T-helper 22 cell (primary cell): ENCODE measurements at regions not wholly inside any gene's neighbourhood (a gene's known extent, or its start where the extent isn't known, plus 50 kb on each side); places are given as distances from the start of the nearest gene placed in this dataset.

Experiments used
- DNase-seq: peaks from one replicate; pipeline ENCODE4 v3.0.0-alpha.2; 2020; ENCODE audit warnings: low read depth

DNA sequence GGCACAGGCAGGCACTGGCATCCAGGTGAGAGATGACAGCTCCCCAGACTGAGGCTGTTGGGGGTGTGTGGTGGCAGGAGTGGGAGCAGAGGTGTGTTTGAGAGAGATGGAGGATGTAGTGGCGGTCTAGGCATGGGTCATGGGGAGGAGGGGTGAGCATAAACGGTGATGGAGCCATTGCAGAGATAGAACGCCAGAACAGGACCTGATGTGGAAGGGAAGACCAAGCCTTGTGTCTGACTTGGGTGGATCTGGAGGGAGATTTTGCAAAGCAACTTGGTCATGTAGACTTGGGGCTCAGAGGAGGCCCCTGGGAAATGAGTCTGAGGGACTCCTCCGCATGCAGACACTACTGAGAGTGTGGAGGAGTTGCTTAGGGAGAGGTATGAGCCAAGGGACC, 50.0 kb upstream of the CLDN5 start:
- no peak for DNase-seq

- DNase-seq: no peak
Observed at GRCh38 chr22:19576460-19577421, 52.5 kb upstream of the CLDN5 start.

DNA sequence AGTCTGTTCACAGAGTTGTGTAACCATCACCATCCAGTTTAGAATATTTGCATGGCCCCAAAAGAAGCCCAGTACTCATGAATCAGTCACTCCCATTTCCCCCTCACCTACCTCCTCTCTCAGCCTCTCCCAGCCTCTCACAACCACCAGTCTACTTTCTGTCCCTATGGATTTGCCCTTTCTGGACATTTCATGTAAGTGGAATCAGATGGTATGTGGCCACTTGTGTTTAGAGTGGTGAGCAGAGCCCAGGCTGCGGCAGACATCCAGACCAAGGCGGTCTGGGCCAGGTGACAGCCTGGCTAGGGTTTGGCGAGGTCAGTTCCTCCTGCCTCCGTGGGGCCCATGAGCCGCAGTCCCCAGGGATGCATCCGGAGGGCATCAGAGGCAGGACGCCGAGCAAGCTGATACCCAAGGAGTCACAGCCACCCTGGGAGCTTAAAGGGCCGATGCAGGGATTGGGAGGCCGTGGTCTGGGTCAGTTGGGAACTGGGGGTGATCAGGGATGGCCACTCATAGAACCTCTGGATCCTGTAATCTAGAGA, 53.3 kb upstream of the CLDN5 start:
- no peak for DNase-seq

DNA sequence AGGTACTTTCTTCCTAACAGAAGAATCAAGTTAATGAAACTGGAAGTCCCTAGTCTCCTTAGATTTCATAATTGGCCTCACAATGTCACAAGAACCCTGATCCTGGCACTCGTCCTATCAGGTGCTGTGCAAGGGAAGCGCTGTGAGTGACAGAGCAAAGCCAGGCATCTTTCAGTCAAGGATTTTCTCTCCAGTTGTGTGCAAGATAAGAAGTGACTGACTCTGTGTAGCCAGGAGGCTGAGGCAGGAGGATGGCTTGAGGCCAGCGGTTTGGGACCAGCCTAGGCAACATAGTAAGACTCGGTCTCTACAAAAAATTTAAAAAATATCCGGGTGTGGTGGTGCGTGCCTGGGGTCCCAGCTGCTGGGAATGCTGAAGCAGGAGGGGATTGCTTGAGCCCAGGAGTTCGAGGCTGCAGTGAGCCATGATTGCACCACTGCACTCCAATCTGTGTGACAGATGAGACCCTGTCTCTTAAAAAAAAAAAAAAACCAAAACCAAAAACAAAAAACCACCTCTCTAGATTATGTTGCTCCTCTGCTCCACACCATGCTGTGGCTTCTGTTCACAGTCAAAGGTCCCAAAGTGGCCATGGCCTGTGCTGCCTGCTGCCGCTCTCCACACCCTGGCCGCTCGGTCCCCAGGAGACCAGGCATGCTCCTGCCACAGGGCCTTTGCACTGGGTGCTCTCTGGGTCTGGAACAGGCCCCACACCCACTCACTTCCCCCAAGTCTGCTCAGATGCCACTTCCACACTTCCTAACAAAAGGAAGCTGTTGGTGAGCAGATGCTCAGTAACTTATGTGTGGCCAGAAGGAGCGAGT, 54.2 kb upstream of the CLDN5 start:
- DNase-seq: no peak

DNA sequence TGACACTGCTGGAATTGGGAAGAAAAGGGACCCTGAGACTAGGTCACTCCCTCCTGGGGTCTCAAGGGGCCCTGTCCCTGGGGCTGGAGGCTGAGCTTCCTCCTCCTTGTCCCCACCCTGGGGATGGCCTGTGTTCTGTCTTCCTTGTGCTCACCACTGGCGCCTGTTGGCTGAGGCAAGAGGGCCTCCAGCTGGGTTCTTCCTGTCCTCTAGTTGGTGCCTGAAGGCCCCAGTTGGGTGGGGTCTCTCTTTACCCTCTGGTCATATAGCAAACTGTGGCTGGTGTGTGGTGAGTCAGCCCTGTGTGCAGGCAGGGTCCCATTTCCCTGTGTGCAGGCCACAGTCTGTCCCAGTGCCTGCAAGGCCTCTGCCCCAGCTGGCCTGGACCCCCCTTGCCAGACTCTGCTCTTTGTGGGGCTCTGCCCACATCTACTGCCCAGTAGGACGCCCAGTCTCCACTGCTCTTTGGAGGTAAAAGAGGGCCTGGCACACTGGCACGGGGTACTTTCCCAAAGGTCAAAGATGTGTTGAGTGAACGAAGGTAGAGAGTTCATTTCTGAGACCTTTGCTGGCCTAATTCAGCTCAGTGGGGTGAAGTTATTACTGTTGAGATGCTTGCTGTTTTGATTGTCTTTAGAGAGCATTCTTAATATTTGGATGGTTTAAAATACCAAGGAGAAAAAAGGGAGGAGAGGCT, 55.1 kb upstream of the CLDN5 start:
- DNase-seq: no peak

- no peak for DNase-seq
Observed at GRCh38 chr22:19579880-19580279, 55.7 kb upstream of the CLDN5 start.

- no peak for DNase-seq
Observed at GRCh38 chr22:19580291-19580890, 56.2 kb upstream of the CLDN5 start.

GRCh38 chr22:19582033-19582693, 58.0 kb upstream of the CLDN5 start:
- DNase-seq: no peak

- DNase-seq: no peak
Observed at GRCh38 chr22:19586922-19587684, 62.9 kb upstream of the CLDN5 start.

GRCh38 chr22:19590696-19591095, 66.5 kb upstream of the CLDN5 start:
- DNase-seq: no peak

- DNase-seq: no peak
Observed at GRCh38 chr22:19591568-19591967, 67.4 kb upstream of the CLDN5 start.

DNA sequence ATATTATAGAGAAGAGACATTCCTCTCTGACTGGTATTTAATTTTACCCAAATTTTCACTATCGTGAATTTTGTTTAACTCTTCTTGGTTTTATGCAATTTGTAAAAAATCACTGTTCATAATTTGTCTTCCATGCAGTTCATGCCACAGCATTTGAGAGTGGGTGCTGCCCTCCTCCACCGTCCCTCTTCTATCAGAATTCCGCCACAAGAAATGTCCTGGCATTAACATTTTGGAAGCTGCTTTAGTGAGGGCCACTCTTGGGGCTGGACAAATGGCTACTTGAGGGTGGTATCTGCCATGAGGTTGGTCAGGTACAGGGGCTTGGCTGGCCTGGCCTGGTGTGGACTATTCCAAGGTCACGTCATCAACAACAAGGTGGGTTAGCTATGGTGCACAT, 68.3 kb upstream of the CLDN5 start:
- no peak for DNase-seq

GRCh38 chr22:19593991-19594569, 69.9 kb upstream of the CLDN5 start:
- no peak for DNase-seq

DNA sequence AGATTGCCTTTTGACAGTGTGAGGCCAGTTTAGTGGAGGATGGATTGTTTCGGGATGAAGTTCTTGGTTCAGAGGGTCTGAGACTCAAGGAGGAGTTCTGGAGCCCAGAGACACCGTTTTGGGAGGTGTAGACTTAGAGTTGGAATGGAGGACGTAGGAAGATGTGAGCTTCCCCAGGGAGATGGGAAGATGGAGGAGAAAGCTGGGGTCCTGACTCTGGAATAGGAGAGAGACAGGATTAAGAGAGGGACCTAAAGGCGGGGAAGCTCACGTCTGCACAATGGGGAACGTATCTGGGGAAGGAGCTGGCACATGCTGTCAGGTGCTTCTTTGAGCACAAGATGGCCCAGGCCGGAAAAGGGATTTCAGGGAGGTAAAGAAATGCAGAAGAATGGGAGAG, 71.3 kb upstream of the CLDN5 start:
- no peak for DNase-seq

- DNase-seq: no peak
Observed at GRCh38 chr22:19596680-19597398, 72.6 kb upstream of the CLDN5 start.

DNA sequence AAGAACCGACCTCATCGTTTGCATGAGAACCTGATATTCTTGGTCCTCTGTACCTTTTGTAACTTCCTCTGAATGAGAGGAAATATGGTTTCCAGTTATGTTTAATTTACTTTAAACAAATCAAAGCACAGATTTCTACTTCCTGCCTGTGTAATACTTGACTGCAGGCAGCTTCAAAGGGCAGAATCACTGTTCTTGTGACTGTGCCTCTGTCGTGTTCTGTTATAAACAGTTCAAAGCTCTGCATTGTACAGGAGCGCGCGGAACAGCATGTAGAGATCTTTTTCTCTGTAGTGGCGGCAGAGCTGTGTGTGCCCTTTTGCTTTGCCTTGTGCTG, 73.2 kb upstream of the CLDN5 start:
- DNase-seq: peak; percentile 9

DNA sequence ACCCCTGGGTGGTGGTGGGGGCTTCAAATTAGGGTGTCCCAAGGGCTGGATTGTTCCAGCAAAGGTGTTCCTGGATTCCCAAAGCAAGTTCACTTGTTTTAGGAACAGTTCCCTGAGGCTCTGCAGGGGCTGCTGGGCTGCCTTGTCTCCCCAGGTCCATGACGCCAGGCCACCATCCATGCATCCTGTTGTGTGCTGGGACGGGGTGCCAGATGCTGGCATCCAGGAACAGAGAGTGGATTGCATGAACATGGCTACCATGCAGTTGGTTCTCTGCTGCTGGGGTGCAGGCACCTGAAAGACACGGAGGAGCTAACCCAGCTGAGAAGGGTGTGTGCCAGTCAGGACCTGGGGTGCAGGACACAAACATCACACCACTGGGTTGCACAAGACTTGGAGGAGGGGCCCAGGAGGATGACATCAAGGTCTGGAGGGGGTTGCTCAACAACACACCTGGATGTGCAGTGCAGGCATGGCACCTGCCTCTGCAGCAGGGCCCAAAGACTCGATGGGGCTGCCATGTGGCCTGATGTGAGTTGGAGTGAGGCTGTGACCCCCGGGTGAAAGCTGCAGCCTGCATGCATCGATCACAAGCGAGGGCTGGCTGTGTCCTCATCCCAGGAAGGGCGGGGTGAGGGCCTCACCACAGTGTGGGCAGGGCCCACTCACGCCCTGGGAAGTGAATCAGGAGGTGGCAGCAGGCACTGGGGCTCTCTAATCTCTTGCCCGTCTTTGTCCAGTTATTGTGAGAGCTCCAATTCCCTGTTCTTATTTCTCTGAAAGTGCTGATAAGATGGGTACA, 74.0 kb upstream of the CLDN5 start:
- DNase-seq: no peak

GRCh38 chr22:19599004-19599403, 74.8 kb upstream of the CLDN5 start:
- DNase-seq: no peak
